ENCODE measurements at regions not wholly inside any gene's neighbourhood (a gene's known extent, or its start where the extent isn't known, plus 50 kb on each side); places are given as distances from the start of the nearest gene placed in this dataset.

- H3K4me3 Mint-ChIP-seq, result no peak overlapping the region
- ChIA-PET POLR2A (no interaction called here), CTCF (no interaction called here)
- no peaks in the 10 kb centered on the region for H3K36me3 Mint-ChIP-seq (ENCODE audit: low read depth)
- no peaks in the 10 kb centered on the region for H3K4me1 Mint-ChIP-seq
- DNase-seq, result no peak
- no peaks in the 10 kb centered on the region for H3K27me3 Mint-ChIP-seq
- no peak overlapping the region for H3K27ac Mint-ChIP-seq
- H3K9me3 Mint-ChIP-seq, result peaks cover 5% of the 10 kb centered on the region
Observed at GRCh38 chr6:164533045-164533362, 776.4 kb downstream of the C6orf118 start.

GRCh38 chr6:164532198-164533044 lies 777.0 kb downstream of the C6orf118 start:
- no peaks in the 10 kb centered on the region for H3K27me3 Mint-ChIP-seq
- H3K4me3 Mint-ChIP-seq, result no peak overlapping the region

GRCh38 chr6:164531736-164532135 lies 777.7 kb downstream of the C6orf118 start:
- no peak for DNase-seq
- no peaks in the 10 kb centered on the region for H3K27me3 Mint-ChIP-seq
- H3K4me3 Mint-ChIP-seq, result no peak overlapping the region
- POLR2A ChIA-PET, result no interaction called here
- no peak overlapping the region for H3K27ac Mint-ChIP-seq
- peaks cover 5% of the 10 kb centered on the region for H3K9me3 Mint-ChIP-seq
- H3K4me1 Mint-ChIP-seq, result no peaks in the 10 kb centered on the region
- no peaks in the 10 kb centered on the region for H3K36me3 Mint-ChIP-seq (ENCODE audit: low read depth)
- CTCF ChIA-PET, result no interaction called here

More at GRCh38 chr6:164532198-164533044, 777.0 kb downstream of the C6orf118 start:
- Mint-ChIP-seq H3K4me1 (no peaks in the 10 kb centered on the region), H3K9me3 (peaks cover 4% of the 10 kb centered on the region), H3K36me3 (ENCODE audit: low read depth) (no peaks in the 10 kb centered on the region), H3K27ac (no peak overlapping the region)
- POLR2A ChIA-PET, result no interaction called here
- DNase-seq, result no peak
- CTCF ChIA-PET, result no interaction called here

- H3K27me3 Mint-ChIP-seq, result no peaks in the 10 kb centered on the region
- H3K36me3 Mint-ChIP-seq (ENCODE audit: low read depth), result no peaks in the 10 kb centered on the region
- no peak overlapping the region for H3K27ac Mint-ChIP-seq
- DNase-seq, result no peak
- no peaks in the 10 kb centered on the region for H3K4me1 Mint-ChIP-seq
- H3K9me3 Mint-ChIP-seq, result peaks cover 7% of the 10 kb centered on the region
- ChIA-PET POLR2A (no interaction called here), CTCF (no interaction called here)
- no peak overlapping the region for H3K4me3 Mint-ChIP-seq
Observed at GRCh38 chr6:164528539-164528938, 780.9 kb downstream of the C6orf118 start.

GRCh38 chr6:164523087-164523654 lies 786.2 kb downstream of the C6orf118 start:
- DNase-seq, result no peak
- H3K9me3 Mint-ChIP-seq, result peaks cover 14% of the 10 kb centered on the region

GRCh38 chr6:164520916-164521315 lies 788.5 kb downstream of the C6orf118 start:
- ChIA-PET POLR2A (no interaction called here), CTCF (no interaction called here)
- Mint-ChIP-seq H3K36me3 (ENCODE audit: low read depth) (no peaks in the 10 kb centered on the region), H3K27me3 (no peaks in the 10 kb centered on the region), H3K9me3 (peaks cover 11% of the 10 kb centered on the region), H3K27ac (no peak overlapping the region), H3K4me1 (no peaks in the 10 kb centered on the region), H3K4me3 (no peak overlapping the region)
- DNase-seq, result no peak

More at GRCh38 chr6:164523087-164523654, 786.2 kb downstream of the C6orf118 start:
- Mint-ChIP-seq H3K27ac (no peak overlapping the region), H3K36me3 (ENCODE audit: low read depth) (no peaks in the 10 kb centered on the region), H3K4me1 (no peaks in the 10 kb centered on the region), H3K4me3 (no peak overlapping the region), H3K27me3 (no peaks in the 10 kb centered on the region)
- ChIA-PET POLR2A (no interaction called here), CTCF (no interaction called here)

- no peaks in the 10 kb centered on the region for H3K36me3 Mint-ChIP-seq (ENCODE audit: low read depth)
- no peaks in the 10 kb centered on the region for H3K27me3 Mint-ChIP-seq
- DNase-seq, result no peak
- no peak overlapping the region for H3K27ac Mint-ChIP-seq
- no peaks in the 10 kb centered on the region for H3K4me1 Mint-ChIP-seq
- CTCF ChIA-PET, result no interaction called here
- H3K9me3 Mint-ChIP-seq, result peaks cover 13% of the 10 kb centered on the region
- no peak overlapping the region for H3K4me3 Mint-ChIP-seq
- POLR2A ChIA-PET, result no interaction called here
Observed at GRCh38 chr6:164507206-164507940, 802.0 kb downstream of the C6orf118 start.

GRCh38 chr6:164505425-164505824 lies 804.0 kb downstream of the C6orf118 start:
- no peaks in the 10 kb centered on the region for H3K36me3 Mint-ChIP-seq (ENCODE audit: low read depth)
- peaks cover 8% of the 10 kb centered on the region for H3K9me3 Mint-ChIP-seq
- ChIA-PET CTCF (no interaction called here), POLR2A (no interaction called here)
- H3K4me1 Mint-ChIP-seq, result no peaks in the 10 kb centered on the region
- no peak overlapping the region for H3K27ac Mint-ChIP-seq
- no peak for DNase-seq
- H3K27me3 Mint-ChIP-seq, result no peaks in the 10 kb centered on the region
- H3K4me3 Mint-ChIP-seq, result no peak overlapping the region

- Mint-ChIP-seq H3K27me3 (no peaks in the 10 kb centered on the region), H3K4me1 (no peaks in the 10 kb centered on the region), H3K4me3 (no peak overlapping the region), H3K9me3 (peaks cover 3% of the 10 kb centered on the region), H3K36me3 (ENCODE audit: low read depth) (no peaks in the 10 kb centered on the region), H3K27ac (no peak overlapping the region)
- ChIA-PET CTCF (no interaction called here), POLR2A (no interaction called here)
- DNase-seq, result no peak
Observed at GRCh38 chr6:164502833-164503232, 806.6 kb downstream of the C6orf118 start.

- Mint-ChIP-seq H3K36me3 (ENCODE audit: low read depth) (no peaks in the 10 kb centered on the region), H3K9me3 (peaks cover 7% of the 10 kb centered on the region), H3K27me3 (no peaks in the 10 kb centered on the region), H3K4me1 (no peaks in the 10 kb centered on the region), H3K4me3 (no peak overlapping the region), H3K27ac (no peak overlapping the region)
- ChIA-PET CTCF (no interaction called here), POLR2A (no interaction called here)
- DNase-seq, result no peak
Observed at GRCh38 chr6:164495882-164496495, 813.4 kb downstream of the C6orf118 start.

- Mint-ChIP-seq H3K36me3 (ENCODE audit: low read depth) (no peaks in the 10 kb centered on the region), H3K4me3 (no peak overlapping the region), H3K27ac (no peak overlapping the region), H3K4me1 (no peaks in the 10 kb centered on the region), H3K27me3 (no peaks in the 10 kb centered on the region), H3K9me3 (peaks cover 18% of the 10 kb centered on the region)
- no peak for DNase-seq
- ChIA-PET POLR2A (no interaction called here), CTCF (no interaction called here)
Observed at GRCh38 chr6:164478426-164478825, 831.0 kb downstream of the C6orf118 start.

GRCh38 chr6:164477790-164478189 lies 831.6 kb downstream of the C6orf118 start:
- peaks cover 13% of the 10 kb centered on the region for H3K9me3 Mint-ChIP-seq
- H3K36me3 Mint-ChIP-seq (ENCODE audit: low read depth), result no peaks in the 10 kb centered on the region
- ChIA-PET CTCF (no interaction called here), POLR2A (no interaction called here)
- no peak overlapping the region for H3K4me3 Mint-ChIP-seq
- H3K27ac Mint-ChIP-seq, result no peak overlapping the region
- H3K27me3 Mint-ChIP-seq, result no peaks in the 10 kb centered on the region
- H3K4me1 Mint-ChIP-seq, result no peaks in the 10 kb centered on the region
- no peak for DNase-seq

- Mint-ChIP-seq H3K4me3 (no peak overlapping the region), H3K27me3 (no peaks in the 10 kb centered on the region), H3K27ac (no peak overlapping the region), H3K4me1 (no peaks in the 10 kb centered on the region), H3K9me3 (peaks cover 8% of the 10 kb centered on the region), H3K36me3 (ENCODE audit: low read depth) (no peaks in the 10 kb centered on the region)
- ChIA-PET POLR2A (no interaction called here), CTCF (no interaction called here)
- no peak for DNase-seq
Observed at GRCh38 chr6:164477101-164477500, 832.3 kb downstream of the C6orf118 start.
